ENCODE measurements at regions not wholly inside any gene's neighbourhood (a gene's known extent, or its start where the extent isn't known, plus 50 kb on each side); places are given as distances from the start of the nearest gene placed in this dataset.

- DNase-seq (ENCODE audit: low read depth): no peak
Observed at GRCh38 chr5:87051502-87052113, 216.1 kb upstream of the RASA1 start.

GRCh38 chr5:87053146-87053545 is 214.5 kb upstream of the RASA1 start:
- no peak for DNase-seq (ENCODE audit: low read depth)

GRCh38 chr5:87054821-87055220 is 212.9 kb upstream of the RASA1 start:
- no peak for DNase-seq (ENCODE audit: low read depth)

GRCh38 chr5:87061046-87061445 is 206.6 kb upstream of the RASA1 start:
- no peak for DNase-seq (ENCODE audit: low read depth)

- DNase-seq (ENCODE audit: low read depth): no peak
Observed at GRCh38 chr5:87069311-87069710, 198.4 kb upstream of the RASA1 start.

- DNase-seq (ENCODE audit: low read depth): peak; percentile 62
Observed at GRCh38 chr5:87069974-87070608, 197.6 kb upstream of the RASA1 start.

- DNase-seq (ENCODE audit: low read depth): no peak
Observed at GRCh38 chr5:87074072-87074471, 193.6 kb upstream of the RASA1 start.

- DNase-seq (ENCODE audit: low read depth): no peak
Observed at GRCh38 chr5:87074934-87075541, 192.6 kb upstream of the RASA1 start.

GRCh38 chr5:87076411-87076810 is 191.3 kb upstream of the RASA1 start:
- DNase-seq (ENCODE audit: low read depth): no peak

- peak; percentile 51 for DNase-seq (ENCODE audit: low read depth)
Observed at GRCh38 chr5:87076931-87077330, 190.8 kb upstream of the RASA1 start.

GRCh38 chr5:87079219-87079618 is 188.5 kb upstream of the RASA1 start:
- DNase-seq (ENCODE audit: low read depth): peak; percentile 7

- no peak for DNase-seq (ENCODE audit: low read depth)
Observed at GRCh38 chr5:87081016-87081415, 186.7 kb upstream of the RASA1 start.

GRCh38 chr5:87081511-87082372 is 185.9 kb upstream of the RASA1 start:
- DNase-seq (ENCODE audit: low read depth): no peak

GRCh38 chr5:87094347-87094746 is 173.3 kb upstream of the RASA1 start:
- DNase-seq (ENCODE audit: low read depth): no peak

- no peak for DNase-seq (ENCODE audit: low read depth)
Observed at GRCh38 chr5:87094833-87095232, 172.8 kb upstream of the RASA1 start.

- DNase-seq (ENCODE audit: low read depth): no peak
Observed at GRCh38 chr5:87095787-87096186, 171.9 kb upstream of the RASA1 start.

GRCh38 chr5:87097664-87098063 is 170.0 kb upstream of the RASA1 start:
- DNase-seq (ENCODE audit: low read depth): no peak

GRCh38 chr5:87099291-87099839 is 168.3 kb upstream of the RASA1 start:
- no peak for DNase-seq (ENCODE audit: low read depth)

GRCh38 chr5:87099968-87100367 is 167.7 kb upstream of the RASA1 start:
- no peak for DNase-seq (ENCODE audit: low read depth)

GRCh38 chr5:87101321-87101720 is 166.4 kb upstream of the RASA1 start:
- no peak for DNase-seq (ENCODE audit: low read depth)

GRCh38 chr5:87102841-87103240 is 164.8 kb upstream of the RASA1 start:
- DNase-seq (ENCODE audit: low read depth): no peak

- no peak for DNase-seq (ENCODE audit: low read depth)
Observed at GRCh38 chr5:87103616-87104287, 163.9 kb upstream of the RASA1 start.

Data from amniotic epithelial cell (primary cell).